ENCODE measurements at regions not wholly inside any gene's neighbourhood (a gene's known extent, or its start where the extent isn't known, plus 50 kb on each side); places are given as distances from the start of the nearest gene placed in this dataset.

GRCh38 chr3:154540950-154541604, 111.1 kb upstream of the GPR149 start:
- no peak for TF ChIP-seq CTCF (IDR thresholded peaks at IDR 0.05; ENCODE audit: low read length, missing control alignments)
- peak; percentile 22 for DNase-seq (ENCODE audit: low read depth)
- H3K4me3 ChIP-seq (replicated peaks; ENCODE audit: low read depth, low read length): no peak overlapping the region

- DNase-seq (ENCODE audit: low read depth): peak; percentile 43
- no peak for TF ChIP-seq CTCF (IDR thresholded peaks at IDR 0.05; ENCODE audit: low read length, missing control alignments)
- no peak overlapping the region for H3K4me3 ChIP-seq (replicated peaks; ENCODE audit: low read depth, low read length)
Measured at GRCh38 chr3:154538566-154539360, 108.8 kb upstream of the GPR149 start.

GRCh38 chr3:154536751-154537150, 106.8 kb upstream of the GPR149 start:
- TF ChIP-seq CTCF (IDR thresholded peaks at IDR 0.05; ENCODE audit: low read length, missing control alignments): no peak

GRCh38 chr3:154522036-154522602, 92.1 kb upstream of the GPR149 start:
- no peak for TF ChIP-seq CTCF (IDR thresholded peaks at IDR 0.05; ENCODE audit: low read length, missing control alignments)
- H3K4me3 ChIP-seq (replicated peaks; ENCODE audit: low read depth, low read length): no peak overlapping the region
- DNase-seq (ENCODE audit: low read depth): no peak

More at GRCh38 chr3:154536751-154537150, 106.8 kb upstream of the GPR149 start:
- no peak overlapping the region for H3K4me3 ChIP-seq (replicated peaks; ENCODE audit: low read depth, low read length)
- DNase-seq (ENCODE audit: low read depth): no peak

- no peak for DNase-seq (ENCODE audit: low read depth)
- no peak overlapping the region for H3K4me3 ChIP-seq (replicated peaks; ENCODE audit: low read depth, low read length)
- TF ChIP-seq CTCF (IDR thresholded peaks at IDR 0.05; ENCODE audit: low read length, missing control alignments): no peak
Measured at GRCh38 chr3:154517404-154517803, 87.4 kb upstream of the GPR149 start.

GRCh38 chr3:154515921-154516320, 85.9 kb upstream of the GPR149 start:
- TF ChIP-seq CTCF (IDR thresholded peaks at IDR 0.05; ENCODE audit: low read length, missing control alignments): no peak
- no peak for DNase-seq (ENCODE audit: low read depth)
- H3K4me3 ChIP-seq (replicated peaks; ENCODE audit: low read depth, low read length): no peak overlapping the region
